Prostate gland (tissue), 2 donors: ENCODE measurements at regions not wholly inside any gene's neighbourhood (a gene's known extent, or its start where the extent isn't known, plus 50 kb on each side); places are given as distances from the start of the nearest gene placed in this dataset.

Experiments used
- POLR2A ChIP-seq: fragments of 450-650 bp; IDR thresholded peaks from one replicate; pipeline ENCODE4 v1.6.1; 2016; ENCODE audit warnings: antibody characterized with exemption, mild to moderate bottlenecking
- POLR2AphosphoS5 ChIP-seq: sonication (generic); formaldehyde crosslinking; IDR thresholded peaks from one replicate; pipeline ENCODE4 v1.6.1; 2017; ENCODE audit warnings: antibody characterized with exemption
- TF ChIP-seq, protein P1 (sequence below), 4 experiments: fragments of 200-600 bp in 2 of 4; fragments of 450-650 bp in 2 of 4; sonication (generic) in 2 of 4; IDR thresholded peaks; 1 replicate in 3 of 4; 2 replicates in 1 of 4; pipeline ENCODE4 v1.5.1; 2016 to 2019; ENCODE audit warnings: antibody characterized with exemption in 4 of 4, mild to moderate bottlenecking in 2 of 4, moderate library complexity in 2 of 4

DNA sequence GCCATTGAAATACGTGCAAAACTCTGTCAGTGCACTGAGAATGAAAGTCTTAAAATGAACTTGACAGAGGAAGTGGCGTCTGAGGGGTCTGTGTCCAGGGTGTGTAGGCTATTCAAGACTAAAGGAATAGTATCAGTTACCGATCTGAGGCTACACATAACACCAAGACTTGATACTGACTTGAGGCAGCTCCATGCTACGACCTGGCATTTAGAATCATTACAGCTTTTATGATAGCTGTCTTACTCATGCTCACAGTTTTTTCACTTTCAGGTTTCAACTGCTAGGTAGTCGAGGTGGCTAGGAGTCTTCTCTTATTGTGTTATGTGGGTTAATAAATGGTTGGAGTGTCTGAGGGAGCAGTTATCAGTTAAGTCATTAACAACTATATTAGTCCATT, 92.8 kb upstream of the SLCO6A1 start:
- TF ChIP-seq, protein P1, sequence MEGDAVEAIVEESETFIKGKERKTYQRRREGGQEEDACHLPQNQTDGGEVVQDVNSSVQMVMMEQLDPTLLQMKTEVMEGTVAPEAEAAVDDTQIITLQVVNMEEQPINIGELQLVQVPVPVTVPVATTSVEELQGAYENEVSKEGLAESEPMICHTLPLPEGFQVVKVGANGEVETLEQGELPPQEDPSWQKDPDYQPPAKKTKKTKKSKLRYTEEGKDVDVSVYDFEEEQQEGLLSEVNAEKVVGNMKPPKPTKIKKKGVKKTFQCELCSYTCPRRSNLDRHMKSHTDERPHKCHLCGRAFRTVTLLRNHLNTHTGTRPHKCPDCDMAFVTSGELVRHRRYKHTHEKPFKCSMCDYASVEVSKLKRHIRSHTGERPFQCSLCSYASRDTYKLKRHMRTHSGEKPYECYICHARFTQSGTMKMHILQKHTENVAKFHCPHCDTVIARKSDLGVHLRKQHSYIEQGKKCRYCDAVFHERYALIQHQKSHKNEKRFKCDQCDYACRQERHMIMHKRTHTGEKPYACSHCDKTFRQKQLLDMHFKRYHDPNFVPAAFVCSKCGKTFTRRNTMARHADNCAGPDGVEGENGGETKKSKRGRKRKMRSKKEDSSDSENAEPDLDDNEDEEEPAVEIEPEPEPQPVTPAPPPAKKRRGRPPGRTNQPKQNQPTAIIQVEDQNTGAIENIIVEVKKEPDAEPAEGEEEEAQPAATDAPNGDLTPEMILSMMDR (IDR thresholded peaks at IDR 0.05), result no peak
- TF ChIP-seq POLR2A (no peak), POLR2AphosphoS5 (no peak)
